Spleen (tissue), 11 donors: ENCODE measurements at regions not wholly inside any gene's neighbourhood (a gene's known extent, or its start where the extent isn't known, plus 50 kb on each side); places are given as distances from the start of the nearest gene placed in this dataset.

ENCODE experiments used
- DNase-seq: peaks from one replicate; pipeline ENCODE4 v3.0.0-alpha.2; 2020
- H3K27ac ChIP-seq, 8 donors: fragments of 200-600 bp; sonication (generic) in 7 of 8; 1 replicate in 4 of 8; 2 replicates in 4 of 8; pipeline versions ENCODE4 v1.5.0 to v1.8.0; 2016 to 2021; ENCODE audit warnings: inconsistent platforms in 4 of 8, mild to moderate bottlenecking in 4 of 8, moderate library complexity in 1 of 8
- H3K27me3 ChIP-seq, 7 donors: fragments of 200-600 bp; sonication (generic) in 6 of 7; replicated peaks in 1 of 7; 1 replicate in 4 of 7; 2 replicates in 3 of 7; pipeline versions ENCODE4 v1.5.0 to v1.8.0; 2016 to 2021; ENCODE audit warnings: inconsistent platforms in 3 of 7, mild to moderate bottlenecking in 1 of 7
- H3K36me3 ChIP-seq, 6 donors: fragments of 200-600 bp; sonication (generic) in 5 of 6; 1 replicate in 4 of 6; 2 replicates in 2 of 6; pipeline versions ENCODE4 v1.5.0 to v1.8.0; 2016 to 2021; ENCODE audit warnings: inconsistent platforms in 2 of 6
- H3K4me1 ChIP-seq, 6 donors: fragments of 200-600 bp; sonication (generic) in 5 of 6; 1 replicate in 3 of 6; 2 replicates in 3 of 6; pipeline versions ENCODE4 v1.5.0 to v1.8.0; 2016 to 2021; ENCODE audit warnings: inconsistent platforms in 3 of 6
- H3K4me3 ChIP-seq, 8 donors: fragments of 200-600 bp; sonication (generic) in 7 of 8; 1 replicate in 4 of 8; 2 replicates in 4 of 8; pipeline versions ENCODE4 v1.5.0 to v1.8.0; 2016 to 2021; ENCODE audit warnings: inconsistent platforms in 4 of 8, mild to moderate bottlenecking in 4 of 8, moderate library complexity in 2 of 8
- H3K9me3 ChIP-seq, 8 donors: fragments of 200-600 bp; sonication (generic) in 7 of 8; 1 replicate in 4 of 8; 2 replicates in 4 of 8; pipeline versions ENCODE4 v1.5.0 to v1.8.0; 2016 to 2021; ENCODE audit warnings: inconsistent platforms in 4 of 8
- POLR2A ChIP-seq, 3 donors: fragments of 450-650 bp; IDR thresholded peaks; one replicate each; pipeline ENCODE4 v1.5.1; 2017; ENCODE audit warnings: antibody characterized with exemption in 3 of 3, mild to moderate bottlenecking in 1 of 3
- POLR2AphosphoS5 ChIP-seq, 3 donors: sonication (generic); formaldehyde crosslinking; IDR thresholded peaks; one replicate each; pipeline ENCODE4 v1.5.1; 2017; ENCODE audit warnings: antibody characterized with exemption in 3 of 3
- WGBS, 5 donors: extraction: QIAGEN DNeasy Blood & Tissue Kit in 3 of 5; methylation state at CpG; one replicate each; pipeline versions ENCODE4 v1.1.5 to v1.1.7; 2013 to 2018; 5-methylcytosine and 5-hydroxymethylcytosine counted together
- intact Hi-C: fragments of 100-400 bp; cut with DNase I; formaldehyde crosslinking; loops from one replicate; pipeline ENCODE4 v1.15.0; 2023; ENCODE audit warnings: low total_unique reads
- TF ChIP-seq, protein P1 (sequence below), 11 experiments: fragments of 200-600 bp in 7 of 11; fragments of 450-650 bp in 4 of 11; sonication (generic) in 4 of 11; IDR thresholded peaks in 8 of 11; conservative IDR thresholded peaks in 3 of 11; 1 replicate in 7 of 11; 2 replicates in 4 of 11; pipeline versions ENCODE4 v1.4.0 to v1.8.0; 2016 to 2021; ENCODE audit warnings: antibody characterized with exemption in 11 of 11, inconsistent platforms in 4 of 11, mild to moderate bottlenecking in 1 of 11
- donor health status: healthy with polysubstance abuse.
- donor health status: DM: no; HTN: no; CAD: no; lungs with moderate emphysema.
- donor health status: DM: no; HTN: no; CAD: no.
- donor health status: Bipolar disorder and iron deficiency.
- donor health status: healthy.
- donor health status: DM: no; HTN: no; CAD: no.
- donor health status: DM: yes; HTN: yes; CAD: no.

DNA sequence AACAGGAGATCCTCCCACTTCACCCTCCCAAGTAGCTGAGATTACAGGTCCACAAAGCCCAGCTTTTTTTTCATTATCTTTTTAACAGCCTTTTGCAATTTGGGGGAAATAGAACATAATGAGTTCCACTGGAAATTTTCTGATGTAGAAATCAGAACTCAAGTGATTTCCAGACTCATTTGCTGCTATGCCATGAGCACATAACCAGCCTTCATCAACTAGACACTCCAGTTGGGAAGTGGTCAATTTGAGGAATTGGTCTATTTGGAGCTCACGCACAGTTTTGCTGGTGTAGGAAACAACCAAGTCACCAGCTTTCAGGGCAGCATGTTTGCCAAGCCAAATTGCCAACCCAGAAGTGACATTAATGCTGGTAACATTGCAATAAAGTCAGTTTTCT lies 86.7 kb downstream of the MAFB start:
- no peak for DNase-seq
- intact Hi-C loops: no loop called here
- Histone ChIP-seq H3K4me1 (peaks cover 0 to 6% (median 0%) of the 10 kb centered on the region in 6 donors), H3K27ac (no peak overlapping the region), H3K9me3 (peaks cover 0 to 20% (median 16%) of the 10 kb centered on the region in 8 donors), H3K36me3 (no peaks in the 10 kb centered on the region), H3K27me3 (peaks cover 0 to 3% (median 0%) of the 10 kb centered on the region in 7 donors), H3K4me3 (no peak overlapping the region)
- WGBS, 5 donors: 78 to 83% (median 82%) methylated on average over 1 of the region's 1 CpG
- TF ChIP-seq, protein P1, sequence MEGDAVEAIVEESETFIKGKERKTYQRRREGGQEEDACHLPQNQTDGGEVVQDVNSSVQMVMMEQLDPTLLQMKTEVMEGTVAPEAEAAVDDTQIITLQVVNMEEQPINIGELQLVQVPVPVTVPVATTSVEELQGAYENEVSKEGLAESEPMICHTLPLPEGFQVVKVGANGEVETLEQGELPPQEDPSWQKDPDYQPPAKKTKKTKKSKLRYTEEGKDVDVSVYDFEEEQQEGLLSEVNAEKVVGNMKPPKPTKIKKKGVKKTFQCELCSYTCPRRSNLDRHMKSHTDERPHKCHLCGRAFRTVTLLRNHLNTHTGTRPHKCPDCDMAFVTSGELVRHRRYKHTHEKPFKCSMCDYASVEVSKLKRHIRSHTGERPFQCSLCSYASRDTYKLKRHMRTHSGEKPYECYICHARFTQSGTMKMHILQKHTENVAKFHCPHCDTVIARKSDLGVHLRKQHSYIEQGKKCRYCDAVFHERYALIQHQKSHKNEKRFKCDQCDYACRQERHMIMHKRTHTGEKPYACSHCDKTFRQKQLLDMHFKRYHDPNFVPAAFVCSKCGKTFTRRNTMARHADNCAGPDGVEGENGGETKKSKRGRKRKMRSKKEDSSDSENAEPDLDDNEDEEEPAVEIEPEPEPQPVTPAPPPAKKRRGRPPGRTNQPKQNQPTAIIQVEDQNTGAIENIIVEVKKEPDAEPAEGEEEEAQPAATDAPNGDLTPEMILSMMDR (IDR thresholded peaks at IDR 0.05 in 8 of 11, conservative IDR thresholded peaks at IDR 0.05 in 3 of 11): no peak
- TF ChIP-seq POLR2AphosphoS5 (IDR thresholded peaks at IDR 0.05) (no peak), POLR2A (IDR thresholded peaks at IDR 0.05) (no peak)

- Histone ChIP-seq H3K4me3 (no peak overlapping the region), H3K27ac (peak overlapping the region in 1 of 8 donors; percentile 28), H3K4me1 (peaks cover 0 to 6% (median 0%) of the 10 kb centered on the region in 6 donors), H3K36me3 (no peaks in the 10 kb centered on the region), H3K9me3 (peaks cover 0 to 20% (median 16%) of the 10 kb centered on the region in 8 donors), H3K27me3 (peaks cover 0 to 3% (median 0%) of the 10 kb centered on the region in 7 donors)
- no peak for DNase-seq
- 30 to 80% (median 63%) methylated on average over 2 of the region's 2 CpGs for WGBS, 5 donors
- TF ChIP-seq POLR2AphosphoS5 (IDR thresholded peaks at IDR 0.05) (no peak), POLR2A (IDR thresholded peaks at IDR 0.05) (no peak)
- TF ChIP-seq, protein P1 (IDR thresholded peaks at IDR 0.05 in 8 of 11, conservative IDR thresholded peaks at IDR 0.05 in 3 of 11): no peak
- intact Hi-C loops: no loop called here
Observed at GRCh38 chr20:40600441-40601219, 88.4 kb downstream of the MAFB start.

GRCh38 chr20:40599987-40600386 lies 89.0 kb downstream of the MAFB start:
- Histone ChIP-seq H3K27me3 (peaks cover 0 to 3% (median 0%) of the 10 kb centered on the region in 7 donors), H3K4me1 (peaks cover 0 to 6% (median 0%) of the 10 kb centered on the region in 6 donors), H3K27ac (peak overlapping the region in 1 of 8 donors; percentile 28), H3K36me3 (no peaks in the 10 kb centered on the region), H3K9me3 (peaks cover 0 to 20% (median 16%) of the 10 kb centered on the region in 8 donors), H3K4me3 (no peak overlapping the region)
- 78 to 84% (median 81%) methylated on average over 3 of the region's 3 CpGs for WGBS, 5 donors
- TF ChIP-seq POLR2AphosphoS5 (IDR thresholded peaks at IDR 0.05) (no peak), POLR2A (IDR thresholded peaks at IDR 0.05) (no peak)
- TF ChIP-seq, protein P1 (IDR thresholded peaks at IDR 0.05 in 8 of 11, conservative IDR thresholded peaks at IDR 0.05 in 3 of 11): no peak
- intact Hi-C loops: no loop called here
- no peak for DNase-seq

DNA sequence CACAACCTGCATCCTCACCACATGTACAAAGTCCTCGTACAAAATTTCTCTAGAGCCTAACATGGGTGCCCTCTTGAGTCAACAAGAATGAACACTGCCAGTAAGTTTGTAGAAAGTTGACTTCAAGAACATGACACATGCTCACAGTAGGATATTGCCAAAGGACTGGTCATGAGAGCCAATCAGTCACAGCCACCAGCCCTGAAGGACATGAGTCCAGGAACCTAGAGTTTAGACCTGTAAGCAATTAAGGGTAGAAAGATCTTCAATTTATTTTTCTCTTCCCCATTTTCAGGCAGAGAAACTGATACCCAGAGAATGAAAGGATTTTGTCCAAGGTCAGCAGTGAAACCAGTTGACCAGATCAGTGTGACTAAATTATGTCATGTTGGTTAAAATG lies 96.1 kb downstream of the MAFB start:
- intact Hi-C loops: no loop called here
- TF ChIP-seq POLR2AphosphoS5 (IDR thresholded peaks at IDR 0.05) (no peak), POLR2A (IDR thresholded peaks at IDR 0.05) (no peak)
- TF ChIP-seq, protein P1 (IDR thresholded peaks at IDR 0.05 in 8 of 11, conservative IDR thresholded peaks at IDR 0.05 in 3 of 11): no peak
- no peak overlapping the region for H3K27ac ChIP-seq
- 76 to 96% (median 88%) methylated on average over 1 of the region's 1 CpG for WGBS, 5 donors
- no peak for DNase-seq
- no peak overlapping the region for H3K4me3 ChIP-seq
- H3K9me3 ChIP-seq: no peaks in the 10 kb centered on the region
- peaks cover 0 to 6% (median 0%) of the 10 kb centered on the region in 7 donors for H3K27me3 ChIP-seq
- no peaks in the 10 kb centered on the region for H3K4me1 ChIP-seq
- H3K36me3 ChIP-seq: no peaks in the 10 kb centered on the region
